ENCODE measurements at regions not wholly inside any gene's neighbourhood (a gene's known extent, or its start where the extent isn't known, plus 50 kb on each side); places are given as distances from the start of the nearest gene placed in this dataset.

GRCh38 chr17:79233916-79234551 is 159.4 kb downstream of the ENGASE start:
- no peak for DNase-seq

GRCh38 chr17:79232957-79233356 is 158.3 kb downstream of the ENGASE start:
- no peak for DNase-seq

- DNase-seq = no peak
These were observed 157.2 kb downstream of the ENGASE start for GRCh38 chr17:79231766-79232287.

GRCh38 chr17:79230576-79230975 is 156.0 kb downstream of the ENGASE start:
- DNase-seq = no peak

- DNase-seq = no peak
These were observed 151.4 kb downstream of the ENGASE start for GRCh38 chr17:79226037-79226436.

- no peak for DNase-seq
These were observed 150.3 kb downstream of the ENGASE start for GRCh38 chr17:79224903-79225302.

GRCh38 chr17:79224476-79224875 is 149.9 kb downstream of the ENGASE start:
- DNase-seq = no peak

GRCh38 chr17:79223953-79224352 is 149.3 kb downstream of the ENGASE start:
- no peak for DNase-seq

GRCh38 chr17:79223471-79223870 is 148.8 kb downstream of the ENGASE start:
- DNase-seq = no peak

GRCh38 chr17:79221597-79221996 is 147.0 kb downstream of the ENGASE start:
- DNase-seq = no peak

- no peak for DNase-seq
These were observed 146.2 kb downstream of the ENGASE start for GRCh38 chr17:79220713-79221291.

- DNase-seq = no peak
These were observed 145.6 kb downstream of the ENGASE start for GRCh38 chr17:79220201-79220712.

GRCh38 chr17:79219208-79219935 is 144.7 kb downstream of the ENGASE start:
- no peak for DNase-seq

GRCh38 chr17:79218825-79219200 is 144.2 kb downstream of the ENGASE start:
- DNase-seq = no peak

- DNase-seq = no peak
These were observed 143.7 kb downstream of the ENGASE start for GRCh38 chr17:79218175-79218824.

- no peak for DNase-seq
These were observed 143.0 kb downstream of the ENGASE start for GRCh38 chr17:79217473-79218135.

- DNase-seq = no peak
These were observed 142.2 kb downstream of the ENGASE start for GRCh38 chr17:79216826-79217225.

- no peak for DNase-seq
These were observed 141.8 kb downstream of the ENGASE start for GRCh38 chr17:79216391-79216790.

- no peak for DNase-seq
These were observed 141.0 kb downstream of the ENGASE start for GRCh38 chr17:79215631-79216030.

- DNase-seq = no peak
These were observed 140.4 kb downstream of the ENGASE start for GRCh38 chr17:79214940-79215604.

GRCh38 chr17:79214459-79214858 is 139.8 kb downstream of the ENGASE start:
- no peak for DNase-seq

- no peak for DNase-seq
These were observed 138.7 kb downstream of the ENGASE start for GRCh38 chr17:79213305-79213704.

All from NCI-H774 (cell line).